ENCODE measurements at regions not wholly inside any gene's neighbourhood (a gene's known extent, or its start where the extent isn't known, plus 50 kb on each side); places are given as distances from the start of the nearest gene placed in this dataset.
A peak's percentile ranks its signal among the peaks of the same experiment; 100 is the strongest.
"Not testable (repeated sequence)": the region's sequence is repeated elsewhere in the genome, so short reads cannot be mapped to it uniquely, and the experiment has no call there.

DNA sequence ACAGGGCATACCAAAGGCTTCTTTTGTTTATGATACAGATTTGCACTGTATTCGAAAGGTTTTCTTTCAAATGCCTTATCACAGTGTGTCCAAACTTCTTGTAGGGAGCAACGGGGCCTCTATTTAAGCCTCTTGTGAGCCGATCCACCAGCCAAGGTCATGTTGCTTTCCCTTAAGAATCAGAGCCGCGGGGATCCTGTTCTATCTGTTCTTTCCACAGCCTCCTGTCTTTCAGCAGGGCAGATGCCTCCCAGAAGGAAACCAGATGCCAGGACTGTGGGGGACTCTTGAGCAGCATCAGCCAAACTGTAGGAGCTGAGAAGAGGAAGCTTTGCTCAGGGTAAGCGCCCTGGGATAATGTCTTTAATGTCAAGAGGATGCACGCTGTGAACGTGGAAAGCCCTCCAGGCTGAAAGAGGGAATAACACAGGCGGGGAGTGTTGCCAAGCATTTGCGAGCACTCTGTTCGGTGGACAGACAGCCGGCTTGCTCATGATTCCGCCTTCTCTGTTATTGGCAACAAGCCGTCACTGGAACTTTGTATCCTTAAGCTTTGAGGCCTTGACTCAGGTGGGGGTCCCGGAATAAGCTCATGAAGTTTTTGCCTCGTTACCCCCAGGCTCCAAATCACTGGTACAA lies 279.8 kb upstream of the FRG1 start:
- no peak overlapping the region for H3K4me3 ChIP-seq (ENCODE audit: low read depth, low read length)
- TF ChIP-seq, protein P1, sequence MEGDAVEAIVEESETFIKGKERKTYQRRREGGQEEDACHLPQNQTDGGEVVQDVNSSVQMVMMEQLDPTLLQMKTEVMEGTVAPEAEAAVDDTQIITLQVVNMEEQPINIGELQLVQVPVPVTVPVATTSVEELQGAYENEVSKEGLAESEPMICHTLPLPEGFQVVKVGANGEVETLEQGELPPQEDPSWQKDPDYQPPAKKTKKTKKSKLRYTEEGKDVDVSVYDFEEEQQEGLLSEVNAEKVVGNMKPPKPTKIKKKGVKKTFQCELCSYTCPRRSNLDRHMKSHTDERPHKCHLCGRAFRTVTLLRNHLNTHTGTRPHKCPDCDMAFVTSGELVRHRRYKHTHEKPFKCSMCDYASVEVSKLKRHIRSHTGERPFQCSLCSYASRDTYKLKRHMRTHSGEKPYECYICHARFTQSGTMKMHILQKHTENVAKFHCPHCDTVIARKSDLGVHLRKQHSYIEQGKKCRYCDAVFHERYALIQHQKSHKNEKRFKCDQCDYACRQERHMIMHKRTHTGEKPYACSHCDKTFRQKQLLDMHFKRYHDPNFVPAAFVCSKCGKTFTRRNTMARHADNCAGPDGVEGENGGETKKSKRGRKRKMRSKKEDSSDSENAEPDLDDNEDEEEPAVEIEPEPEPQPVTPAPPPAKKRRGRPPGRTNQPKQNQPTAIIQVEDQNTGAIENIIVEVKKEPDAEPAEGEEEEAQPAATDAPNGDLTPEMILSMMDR (IDR thresholded peaks at IDR 0.05; ENCODE audit: control insufficient read depth, extremely low read depth, insufficient read depth) = no peak
- DNase-seq (ENCODE audit: low read depth) = no peak

DNA sequence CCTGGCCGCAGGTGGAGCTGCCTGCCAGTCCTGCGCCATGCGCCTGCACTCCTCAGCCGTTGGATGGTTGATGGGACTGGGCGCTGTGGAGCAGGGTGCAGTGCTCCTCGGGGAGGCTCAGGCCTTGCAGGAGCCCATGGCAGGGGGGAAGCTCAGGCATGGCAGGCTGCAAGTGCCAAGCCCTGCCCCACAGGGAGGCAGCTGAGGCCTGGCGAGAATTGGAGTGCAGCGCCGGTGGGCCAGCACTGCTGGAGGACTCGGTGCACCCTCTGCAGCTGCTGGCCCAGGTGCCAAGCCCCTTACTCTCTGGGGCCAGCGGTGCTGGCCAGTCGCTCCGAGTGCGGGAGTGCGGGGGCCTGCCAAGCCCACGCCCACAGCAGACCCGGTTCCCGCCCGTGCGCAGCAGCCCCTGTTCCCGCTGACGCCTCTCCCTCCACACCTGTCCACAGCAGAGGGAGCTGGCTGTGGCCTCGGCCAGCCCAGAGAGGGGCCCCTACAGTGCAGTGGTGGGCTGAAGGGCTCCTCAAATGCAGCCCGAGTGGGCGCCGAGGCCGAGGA lies 275.9 kb upstream of the FRG1 start:
- H3K4me3 ChIP-seq (ENCODE audit: low read depth, low read length) = no peak overlapping the region
- no peak for DNase-seq (ENCODE audit: low read depth)
- TF ChIP-seq, protein P1 (IDR thresholded peaks at IDR 0.05; ENCODE audit: control insufficient read depth, extremely low read depth, insufficient read depth) = no peak

DNA sequence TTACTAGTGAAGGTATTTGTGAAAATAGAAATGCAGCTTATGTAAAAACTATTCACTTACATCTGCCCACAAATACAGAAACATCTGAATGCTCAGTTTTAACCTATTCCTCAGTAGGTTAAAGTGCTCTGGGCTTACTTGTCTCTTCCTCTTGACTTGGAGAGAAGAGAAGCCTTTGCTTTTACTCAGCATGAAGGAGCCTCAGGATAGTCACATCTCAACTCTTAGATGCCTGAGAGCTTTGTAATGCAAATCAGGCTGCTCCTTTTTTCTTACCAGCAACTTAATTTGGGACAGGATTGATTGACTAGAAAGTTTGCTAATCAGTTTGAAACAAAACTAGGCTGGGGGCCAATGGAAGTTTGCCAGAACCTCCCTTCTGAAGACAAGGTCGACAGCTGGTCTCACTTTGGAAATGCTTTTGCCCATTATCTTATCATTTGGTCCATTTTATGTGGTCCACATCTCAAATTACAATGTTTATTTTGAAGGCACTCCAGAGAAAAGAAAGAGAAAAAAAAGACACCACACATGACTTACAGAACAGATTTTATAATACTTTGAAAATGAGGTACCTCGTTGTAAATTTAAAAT lies 274.9 kb upstream of the FRG1 start:
- not testable (repeated sequence) for DNase-seq (ENCODE audit: low read depth); H3K4me3 ChIP-seq (ENCODE audit: low read depth, low read length)

DNA sequence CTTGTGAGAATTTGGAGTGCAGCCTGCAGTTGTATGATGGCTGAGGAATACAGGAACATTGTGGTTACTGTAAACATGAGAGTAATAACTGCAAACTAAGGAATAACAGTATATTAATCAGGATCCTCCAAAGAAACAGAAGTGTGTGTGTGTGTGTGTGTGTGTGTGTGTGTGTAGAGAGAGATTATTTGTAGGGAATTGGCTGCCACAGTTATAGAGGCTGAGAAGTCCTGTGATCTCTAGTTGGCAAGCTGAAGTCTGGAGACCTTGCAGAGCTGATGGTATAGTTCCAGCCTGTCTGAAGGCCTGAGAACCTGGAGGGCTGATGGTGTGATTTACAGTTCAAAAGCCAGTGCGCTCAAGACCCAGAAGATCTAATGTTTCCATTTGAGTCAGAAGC lies 273.3 kb upstream of the FRG1 start:
- not testable (repeated sequence) for H3K4me3 ChIP-seq (ENCODE audit: low read depth, low read length); DNase-seq (ENCODE audit: low read depth)

DNA sequence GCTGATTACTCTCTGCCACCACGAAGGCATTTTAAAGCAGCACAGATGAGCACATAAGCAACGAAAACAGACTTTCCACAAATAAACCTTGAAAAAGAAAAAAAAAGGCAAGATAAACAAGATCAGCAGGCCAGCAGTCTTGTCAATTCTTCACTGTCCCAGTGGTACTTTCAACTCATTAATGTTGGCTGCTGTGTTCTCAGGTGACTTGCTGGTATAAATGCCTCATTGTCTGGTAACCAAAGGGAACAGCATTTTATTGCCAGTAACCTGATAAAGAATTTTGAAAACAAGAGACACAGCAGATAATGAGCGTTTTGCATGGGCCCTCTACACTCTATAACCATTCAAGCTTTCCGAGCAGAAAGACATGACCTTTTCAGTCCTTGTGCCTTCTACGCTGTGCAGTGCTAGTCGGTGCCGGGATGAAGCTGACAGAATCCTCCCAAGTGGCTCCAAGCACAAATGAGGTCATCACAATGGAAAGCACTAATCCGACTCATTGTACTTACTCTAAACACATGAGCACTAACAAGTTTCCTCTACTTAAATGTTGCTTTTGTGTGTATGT lies 242.9 kb upstream of the FRG1 start:
- not testable (repeated sequence) for DNase-seq (ENCODE audit: low read depth)

DNA sequence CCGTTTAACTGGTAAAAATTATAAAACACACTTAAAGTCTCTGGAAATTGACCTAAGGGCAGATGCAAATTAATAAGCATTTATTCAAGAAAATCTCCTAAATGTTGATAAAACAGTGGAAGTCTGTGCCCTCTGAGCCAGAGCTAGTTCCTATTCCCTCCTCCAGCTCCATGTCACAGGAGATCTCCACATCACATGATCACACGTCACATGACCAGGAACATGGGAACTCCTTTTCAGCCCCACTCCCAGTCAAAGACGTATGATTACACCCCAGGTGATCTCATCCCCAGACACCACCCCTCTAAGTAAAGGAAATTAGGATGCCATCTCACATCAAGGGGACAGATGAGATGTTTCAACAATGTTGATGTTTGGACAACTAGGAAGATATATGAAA lies 237.7 kb upstream of the FRG1 start:
- not testable (repeated sequence) for H3K4me3 ChIP-seq (ENCODE audit: low read depth, low read length); DNase-seq (ENCODE audit: low read depth)

More for the DNA sequence above, 242.9 kb upstream of the FRG1 start:
- not testable (repeated sequence) for H3K4me3 ChIP-seq (ENCODE audit: low read depth, low read length)

DNA sequence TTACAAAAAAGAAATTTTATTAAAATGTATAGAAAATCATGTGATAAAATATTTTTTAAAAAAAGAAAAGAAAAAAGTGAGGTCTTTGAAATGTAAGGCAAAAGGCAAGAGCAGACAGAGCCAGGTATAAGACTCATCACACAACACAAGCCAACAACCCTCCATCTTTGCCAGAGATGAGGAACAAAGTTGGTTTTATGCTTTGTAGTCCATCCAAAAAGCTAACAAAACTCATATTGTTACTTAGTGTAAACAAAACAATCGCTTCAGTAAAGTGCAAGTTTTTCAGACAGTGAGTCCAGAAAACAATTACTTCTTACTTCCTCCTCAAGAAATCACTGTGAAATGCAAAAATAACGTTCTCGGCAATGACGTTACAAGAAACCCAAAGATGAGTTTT lies 233.9 kb upstream of the FRG1 start:
- not testable (repeated sequence) for DNase-seq (ENCODE audit: low read depth); H3K4me3 ChIP-seq (ENCODE audit: low read depth, low read length)

DNA sequence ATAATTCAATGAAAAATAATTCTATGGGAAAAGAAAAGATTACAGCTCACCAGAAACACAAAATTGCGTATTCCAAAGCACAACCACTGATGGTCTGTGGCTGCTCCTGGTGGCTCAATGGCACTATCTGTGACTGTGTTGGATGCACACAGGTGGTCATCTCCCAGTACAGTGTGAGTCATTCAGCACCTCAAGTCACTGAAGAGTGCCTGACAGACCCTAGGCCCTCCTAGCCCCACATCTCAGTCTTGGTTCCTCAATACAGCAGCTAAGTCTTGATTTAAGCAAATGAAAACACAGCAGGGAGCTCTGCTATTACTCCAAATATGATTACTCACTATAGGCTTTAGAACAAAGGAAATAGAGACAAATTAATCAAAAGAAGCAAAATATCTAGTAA lies 233.4 kb upstream of the FRG1 start:
- H3K4me3 ChIP-seq (ENCODE audit: low read depth, low read length); DNase-seq (ENCODE audit: low read depth): not testable (repeated sequence)

DNA sequence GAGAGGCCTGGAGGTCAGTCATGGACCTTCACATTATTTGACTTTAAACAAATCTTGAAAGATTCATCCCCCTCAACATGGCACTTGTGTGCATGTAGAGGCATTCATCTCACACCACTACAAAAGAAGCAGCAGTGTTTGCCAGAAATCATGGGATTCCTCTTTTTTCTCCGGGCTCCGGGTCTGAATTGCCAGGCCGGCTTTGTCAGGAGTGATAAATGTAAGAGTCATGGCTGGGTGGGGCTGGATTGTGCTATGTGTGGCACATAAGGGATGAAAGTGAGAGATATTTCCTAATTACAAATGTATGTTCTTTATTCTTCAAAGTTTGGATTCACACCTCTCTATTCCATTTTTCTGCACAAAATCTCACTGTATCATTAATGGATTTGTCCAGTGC lies 228.7 kb upstream of the FRG1 start:
- not testable (repeated sequence) for DNase-seq (ENCODE audit: low read depth)

DNA sequence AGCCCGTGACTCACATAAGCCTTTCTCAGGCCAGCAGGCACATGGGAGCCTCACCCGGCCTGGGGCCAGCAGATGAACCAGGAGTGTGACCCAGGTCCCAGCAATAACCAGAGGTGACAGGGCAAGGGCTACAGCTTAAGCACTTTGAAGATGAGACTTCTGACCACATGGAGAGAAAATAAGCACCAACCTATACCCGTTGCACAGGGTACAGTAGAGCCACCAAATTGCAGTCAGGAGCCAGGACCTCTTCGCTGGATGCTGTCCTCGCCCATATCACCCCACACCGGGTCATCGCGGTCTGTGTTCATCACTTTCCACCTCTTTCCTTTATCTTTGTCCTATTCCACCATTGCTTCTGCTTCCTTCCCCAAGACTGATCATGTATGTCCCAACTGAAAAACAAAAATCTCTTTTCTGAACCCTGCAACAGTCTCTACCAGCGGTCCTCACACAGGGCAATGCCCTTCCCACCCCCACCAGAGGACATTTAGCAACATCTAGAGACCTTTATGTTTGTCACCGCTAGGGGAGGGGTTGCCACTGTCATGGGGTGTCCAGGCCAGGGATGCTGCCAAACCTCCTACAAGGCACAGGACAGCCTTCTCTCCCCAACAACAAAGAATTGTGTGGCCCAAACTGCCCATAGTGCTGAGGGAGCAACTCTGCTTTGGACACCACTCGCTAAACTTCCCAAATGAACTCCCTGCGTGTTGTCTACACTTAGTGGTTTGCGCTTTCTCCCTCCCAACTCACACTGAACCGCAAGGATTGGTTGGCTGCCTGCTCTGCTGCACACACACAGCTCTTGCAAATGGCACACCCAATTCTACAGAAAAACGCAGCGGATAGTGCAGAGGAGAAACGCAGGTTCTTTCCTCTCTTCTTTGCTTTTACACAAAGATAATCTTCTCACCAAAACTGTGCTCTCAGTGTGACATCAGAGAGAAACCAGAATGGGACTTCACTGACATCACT lies 219.4 kb upstream of the FRG1 start:
- H3K4me3 ChIP-seq (ENCODE audit: low read depth, low read length) = peak overlapping the region; percentile 55
- not testable (repeated sequence) for DNase-seq (ENCODE audit: low read depth)

More for the DNA sequence above, 228.7 kb upstream of the FRG1 start:
- H3K4me3 ChIP-seq (ENCODE audit: low read depth, low read length) = not testable (repeated sequence)

DNA sequence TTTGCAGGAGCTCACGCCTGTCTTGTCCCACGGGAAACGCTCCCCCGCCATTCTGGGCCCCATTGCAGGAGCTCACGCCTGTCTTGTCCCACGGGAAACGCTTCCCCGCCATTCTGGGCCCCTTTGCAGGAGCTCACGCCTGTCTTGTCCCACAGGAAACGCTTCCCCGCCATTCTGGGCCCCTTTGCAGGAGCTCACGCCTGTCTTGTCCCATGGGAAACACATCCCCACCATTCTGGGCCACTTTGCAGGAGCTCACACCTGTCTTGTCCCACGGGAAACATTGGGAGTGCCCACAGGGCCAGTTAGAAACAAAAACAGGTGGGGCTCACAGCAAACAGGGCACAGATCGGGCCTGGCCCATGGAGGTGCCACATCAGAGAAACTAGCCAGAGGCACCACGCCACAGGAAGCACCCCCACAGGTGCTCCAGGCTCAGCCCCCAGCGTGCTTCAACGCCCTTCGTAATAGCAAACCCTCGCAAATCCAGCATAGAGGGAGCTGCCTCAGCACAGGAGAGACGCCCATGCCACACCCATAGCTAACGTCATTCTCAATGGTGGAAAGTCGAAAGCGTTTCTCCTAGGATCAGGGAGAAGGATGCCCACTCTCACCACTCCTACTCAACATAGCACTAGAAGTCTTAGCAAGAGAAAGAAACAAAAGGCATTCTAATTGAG lies 218.2 kb upstream of the FRG1 start:
- H3K4me3 ChIP-seq (ENCODE audit: low read depth, low read length) = peak overlapping the region; percentile 55
- peak; percentile 91 for DNase-seq (ENCODE audit: low read depth)

DNA sequence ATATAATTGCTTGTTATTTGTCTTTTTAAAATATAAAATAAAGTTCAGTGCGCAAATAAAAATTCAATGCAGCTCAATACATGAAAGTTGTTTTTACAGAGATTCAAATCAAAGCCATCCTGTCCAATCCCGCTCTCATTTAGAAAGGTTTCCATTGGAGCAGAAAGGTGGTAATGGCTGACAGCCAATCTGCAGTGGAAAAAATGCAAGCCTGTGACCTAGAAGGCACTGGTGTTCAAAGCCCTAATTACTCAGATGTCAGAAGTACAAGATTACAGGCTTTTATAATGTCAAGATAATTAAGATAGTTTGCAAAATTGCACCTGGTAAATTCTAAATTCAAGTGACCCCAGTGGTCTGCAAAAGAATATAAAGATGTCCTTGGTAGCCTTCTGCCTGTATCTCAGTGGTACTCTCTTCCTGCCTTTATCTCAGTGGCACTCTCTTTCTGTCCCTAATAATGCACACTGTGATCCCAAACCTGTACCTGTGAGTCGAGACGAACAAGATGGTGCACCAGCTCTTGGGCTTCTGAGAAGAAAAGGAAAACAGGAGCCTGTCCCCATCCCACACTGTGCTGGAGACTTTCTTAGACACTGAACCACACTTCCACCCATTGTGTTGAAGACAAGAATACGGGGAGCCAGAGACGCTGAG lies 212.6 kb upstream of the FRG1 start:
- H3K4me3 ChIP-seq (ENCODE audit: low read depth, low read length); DNase-seq (ENCODE audit: low read depth): not testable (repeated sequence)

DNA sequence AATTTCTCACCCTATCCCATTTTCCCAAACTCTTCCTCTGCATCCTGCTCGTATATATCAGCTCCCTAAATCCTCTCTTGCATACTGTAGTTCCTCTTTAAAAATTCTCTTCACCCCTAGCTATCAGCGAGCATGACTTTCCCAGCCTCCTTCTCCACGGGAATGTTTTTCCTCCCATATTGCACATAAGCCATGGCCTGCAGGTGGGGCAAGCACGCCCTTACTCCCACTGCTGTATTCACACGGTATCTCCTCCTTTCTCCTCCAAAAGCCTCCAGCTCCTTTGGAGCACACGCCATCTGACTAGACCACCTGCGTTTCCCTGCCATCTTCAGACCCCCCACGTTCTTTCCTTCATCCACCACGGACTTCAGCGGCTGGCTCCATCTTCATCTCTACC lies 208.7 kb upstream of the FRG1 start:
- not testable (repeated sequence) for DNase-seq (ENCODE audit: low read depth); H3K4me3 ChIP-seq (ENCODE audit: low read depth, low read length)

DNA sequence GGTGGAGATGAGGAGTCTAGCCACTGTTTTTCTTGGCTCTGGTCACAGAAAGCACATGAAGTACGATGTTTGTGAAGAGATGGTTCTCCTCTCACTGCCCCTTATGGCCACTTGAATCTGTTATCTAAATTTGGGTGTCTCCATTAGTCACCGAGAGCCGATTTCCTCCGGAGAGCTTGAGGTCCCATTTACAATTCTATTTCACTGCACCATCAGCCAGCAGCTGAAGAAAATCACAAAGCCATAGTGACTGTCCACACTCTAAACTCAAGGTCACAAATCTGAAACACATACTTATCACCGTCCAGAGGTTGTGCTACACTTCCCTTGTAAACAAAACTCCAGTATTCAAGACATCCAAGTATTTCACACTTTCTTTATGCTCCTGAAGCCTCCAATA lies 207.2 kb upstream of the FRG1 start:
- DNase-seq (ENCODE audit: low read depth); H3K4me3 ChIP-seq (ENCODE audit: low read depth, low read length): not testable (repeated sequence)

DNA sequence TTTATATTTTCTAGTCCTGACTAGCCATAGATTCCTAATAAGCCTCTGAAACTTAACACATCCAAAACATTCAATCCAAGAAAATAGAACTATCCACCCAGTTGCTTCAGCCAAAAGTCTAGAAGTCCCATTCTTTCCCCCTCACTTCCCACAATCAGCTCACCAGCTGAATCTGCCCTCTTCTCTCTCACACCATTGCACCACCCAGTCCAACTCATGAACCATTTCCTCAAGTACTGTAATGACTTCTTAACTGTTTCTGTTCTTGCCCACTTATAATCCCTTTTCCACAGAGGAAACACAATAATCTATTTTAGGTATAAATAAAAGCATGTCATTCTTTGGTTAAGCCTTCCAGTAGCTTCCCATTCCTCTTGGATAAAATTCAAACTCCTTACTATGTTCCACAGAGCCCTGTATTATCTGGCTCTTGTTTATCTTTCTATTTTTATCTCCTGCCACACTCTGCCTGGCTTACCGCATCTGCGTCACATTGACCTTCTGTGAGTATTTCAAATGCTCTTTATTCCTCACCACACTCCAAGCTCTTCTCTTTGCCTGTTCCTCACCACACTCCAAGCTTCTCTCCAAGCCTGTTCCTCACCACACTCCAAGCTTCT lies 205.9 kb upstream of the FRG1 start:
- not testable (repeated sequence) for DNase-seq (ENCODE audit: low read depth); H3K4me3 ChIP-seq (ENCODE audit: low read depth, low read length)
